Neutrophil (primary cell): ENCODE measurements at regions not wholly inside any gene's neighbourhood (a gene's known extent, or its start where the extent isn't known, plus 50 kb on each side); places are given as distances from the start of the nearest gene placed in this dataset.

Experiments used
- H3K27ac ChIP-seq: fragments of 200-600 bp; sonication (generic); 2 replicates; pipeline ENCODE4 v1.5.1; 2016; ENCODE audit warnings: mild to moderate bottlenecking, moderate library complexity
- H3K27me3 ChIP-seq: fragments of 200-600 bp; sonication (generic); 2 replicates; pipeline ENCODE4 v1.6.0; 2016; ENCODE audit warnings: mild to moderate bottlenecking
- H3K36me3 ChIP-seq: fragments of 200-600 bp; sonication (generic); 2 replicates; pipeline ENCODE4 v1.5.1; 2017
- H3K4me1 ChIP-seq, 2 experiments: fragments of 200-600 bp in 1 of 2; sonication (generic) in 1 of 2; 1 replicate in 1 of 2; 2 replicates in 1 of 2; pipeline versions ENCODE4 v1.5.1 to v1.6.1; 2013 to 2016; ENCODE audit warnings: low read depth in 1 of 2, low read length in 1 of 2, mild to moderate bottlenecking in 1 of 2, moderate library complexity in 1 of 2; ENCODE audit not compliant: control insufficient read depth in 1 of 2, insufficient read depth in 1 of 2
- H3K4me3 ChIP-seq, 2 experiments: fragments of 200-600 bp in 1 of 2; sonication (generic) in 1 of 2; 1 replicate in 1 of 2; 2 replicates in 1 of 2; pipeline ENCODE4 v1.5.1; 2013 to 2016; ENCODE audit warnings: low read depth in 1 of 2, low read length in 1 of 2, mild to moderate bottlenecking in 1 of 2, moderate library complexity in 1 of 2
- H3K9me3 ChIP-seq: fragments of 200-600 bp; sonication (generic); 2 replicates; pipeline ENCODE4 v1.5.1; 2016
- CTCF ChIP-seq: fragments of 200-600 bp; sonication (generic); IDR thresholded peaks from 2 replicates; pipeline ENCODE4 v1.5.1; 2016; ENCODE audit warnings: antibody characterized with exemption

- Histone ChIP-seq H3K27ac (no peak overlapping the region), H3K27me3 (no peaks in the 10 kb centered on the region), H3K36me3 (no peaks in the 10 kb centered on the region), H3K4me3 (no peak overlapping the region), H3K4me1 (no peaks in the 10 kb centered on the region), H3K9me3 (no peaks in the 10 kb centered on the region)
- TF ChIP-seq CTCF = no peak
Measured at GRCh38 chr12:67414011-67414715, 145.0 kb downstream of the CAND1 start.

DNA sequence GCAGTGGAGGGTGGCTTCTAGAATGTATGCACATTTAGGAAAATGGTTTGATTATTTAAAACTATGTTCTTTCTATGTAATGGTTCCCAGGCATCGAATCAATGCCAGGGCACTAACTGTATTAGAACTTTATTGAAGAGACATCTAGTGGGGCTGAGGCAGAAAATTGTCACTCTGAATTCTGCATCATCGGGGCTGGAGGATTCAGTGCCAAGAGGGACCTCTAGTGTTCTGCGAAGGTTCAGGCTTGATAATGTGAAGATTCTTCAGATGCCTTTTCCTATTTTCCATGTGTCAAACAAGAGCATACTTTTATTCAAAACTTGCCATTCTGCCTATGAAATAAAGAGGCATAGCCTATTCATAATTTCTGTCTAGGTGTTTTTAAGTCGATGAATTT lies 146.3 kb downstream of the CAND1 start:
- no peaks in the 10 kb centered on the region for H3K4me1 ChIP-seq
- no peaks in the 10 kb centered on the region for H3K27me3 ChIP-seq
- TF ChIP-seq CTCF = no peak
- no peaks in the 10 kb centered on the region for H3K9me3 ChIP-seq
- no peak overlapping the region for H3K27ac ChIP-seq
- no peaks in the 10 kb centered on the region for H3K36me3 ChIP-seq
- H3K4me3 ChIP-seq = no peak overlapping the region

DNA sequence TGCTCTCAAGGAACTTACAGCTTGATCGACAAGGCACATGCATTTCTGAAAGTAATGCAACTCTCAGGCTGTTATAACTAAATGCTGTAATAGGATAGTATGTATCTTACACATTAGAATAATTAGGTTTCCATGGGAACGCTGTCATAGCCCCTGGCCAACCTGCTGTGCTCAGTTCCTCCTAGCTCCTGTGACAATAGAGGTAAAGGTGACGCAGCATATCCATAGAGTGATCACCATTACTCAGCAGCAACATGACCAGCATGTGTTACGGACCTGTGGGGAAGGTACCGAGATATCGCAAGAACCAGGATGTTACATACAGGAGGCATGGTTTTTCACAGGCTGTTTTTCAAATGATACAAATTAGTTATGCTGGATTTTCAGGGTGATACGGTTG lies 150.7 kb downstream of the CAND1 start:
- Histone ChIP-seq H3K9me3 (no peaks in the 10 kb centered on the region), H3K27ac (no peak overlapping the region), H3K36me3 (no peaks in the 10 kb centered on the region), H3K27me3 (no peaks in the 10 kb centered on the region), H3K4me3 (no peak overlapping the region), H3K4me1 (no peaks in the 10 kb centered on the region)
- TF ChIP-seq CTCF = no peak

DNA sequence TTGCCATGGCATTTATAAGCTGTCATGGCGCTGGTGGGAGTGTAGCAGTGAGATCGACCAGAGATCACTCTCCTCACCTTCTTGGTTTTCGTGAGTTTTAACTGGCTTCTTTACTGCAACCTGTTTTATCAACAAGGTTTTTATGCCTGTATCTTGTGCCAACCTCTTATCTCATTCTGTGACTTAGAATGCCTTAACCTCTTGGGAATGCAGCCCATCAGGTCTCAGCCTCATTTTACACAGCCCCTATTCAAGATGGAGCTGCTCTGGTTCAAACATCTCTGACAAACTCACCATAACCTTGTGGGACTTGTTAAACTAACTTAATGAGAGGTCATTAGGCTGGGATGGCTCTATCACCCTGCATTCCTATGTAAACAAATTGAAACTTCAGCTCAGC lies 151.3 kb downstream of the CAND1 start:
- H3K27me3 ChIP-seq = no peaks in the 10 kb centered on the region
- no peaks in the 10 kb centered on the region for H3K9me3 ChIP-seq
- no peak overlapping the region for H3K4me3 ChIP-seq
- TF ChIP-seq CTCF = no peak
- no peaks in the 10 kb centered on the region for H3K36me3 ChIP-seq
- no peak overlapping the region for H3K27ac ChIP-seq
- no peaks in the 10 kb centered on the region for H3K4me1 ChIP-seq

DNA sequence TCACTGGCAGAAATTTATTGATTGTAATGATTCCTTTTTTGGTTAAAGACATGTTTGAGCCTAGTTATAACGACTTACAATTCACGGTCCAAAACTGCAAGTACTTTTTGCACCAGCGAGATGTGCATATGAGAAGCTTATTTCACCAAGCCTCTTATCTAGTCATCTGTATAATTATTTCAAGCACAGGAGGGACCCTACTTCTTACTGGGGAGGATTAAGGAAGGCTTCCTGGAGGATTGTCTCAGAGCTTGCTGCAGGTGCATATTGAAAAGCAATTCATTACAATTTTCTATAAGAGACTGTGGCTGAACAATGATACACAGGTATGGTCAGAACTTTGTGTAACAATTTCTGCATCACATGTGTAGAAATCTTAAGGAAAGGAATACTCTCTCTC lies 152.9 kb downstream of the CAND1 start:
- Histone ChIP-seq H3K27me3 (no peaks in the 10 kb centered on the region), H3K36me3 (no peaks in the 10 kb centered on the region), H3K4me3 (no peak overlapping the region), H3K4me1 (no peaks in the 10 kb centered on the region), H3K27ac (no peak overlapping the region), H3K9me3 (no peaks in the 10 kb centered on the region)
- TF ChIP-seq CTCF = no peak

DNA sequence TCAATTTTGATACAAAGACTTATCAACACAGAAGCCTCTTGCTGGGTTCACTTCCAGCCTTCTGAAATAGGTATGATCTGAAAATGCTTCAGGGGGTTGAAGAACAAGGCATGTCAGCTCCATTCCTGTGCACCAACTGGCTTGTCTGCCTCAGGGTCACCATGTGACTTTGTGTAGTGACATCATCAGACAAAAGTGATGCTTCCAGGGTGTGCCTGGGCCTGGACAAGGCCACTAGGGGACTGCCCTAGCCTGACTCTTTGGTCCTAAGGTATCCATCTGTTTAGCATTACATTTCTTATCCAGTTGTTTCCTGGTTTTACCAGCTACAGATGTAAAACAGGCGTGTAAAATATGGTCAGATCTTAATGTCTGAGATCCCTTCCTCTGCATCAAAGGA lies 155.6 kb downstream of the CAND1 start:
- Histone ChIP-seq H3K27me3 (no peaks in the 10 kb centered on the region), H3K27ac (no peak overlapping the region), H3K4me1 (no peaks in the 10 kb centered on the region), H3K9me3 (no peaks in the 10 kb centered on the region), H3K36me3 (no peaks in the 10 kb centered on the region), H3K4me3 (no peak overlapping the region)
- no peak for TF ChIP-seq CTCF
